GM23338 (cell line): ENCODE measurements at regions not wholly inside any gene's neighbourhood (a gene's known extent, or its start where the extent isn't known, plus 50 kb on each side); places are given as distances from the start of the nearest gene placed in this dataset.

Experiments
- ATAC-seq: fragments of 200-7000 bp; cut with Tn5 transposase; 3 replicates; pipeline ENCODE4 v1.9.1; 2020
- DNase-seq: peaks from one replicate; pipeline ENCODE4 v3.0.0-alpha.2; 2015; ENCODE audit warnings: low spot score
- H2AFZ ChIP-seq: fragments of 200-600 bp; sonication (generic); 2 replicates; pipeline ENCODE4 v1.8.0; 2016; ENCODE audit warnings: antibody characterized with exemption, mild to moderate bottlenecking, moderate library complexity
- H3F3A ChIP-seq: fragments of 200-600 bp; sonication (generic); replicated peaks from 2 replicates; pipeline ENCODE4 v1.8.0; 2017; ENCODE audit warnings: antibody characterized with exemption, mixed run types, low read depth
- H3K27ac ChIP-seq: fragments of 200-600 bp; sonication (generic); 2 replicates; pipeline ENCODE4 v1.6.1; 2016; ENCODE audit warnings: low read depth
- H3K27me3 ChIP-seq: fragments of 200-600 bp; sonication (generic); 2 replicates; pipeline ENCODE4 v1.8.0; 2016; ENCODE audit warnings: mild to moderate bottlenecking, mixed run types, moderate library complexity; ENCODE audit not compliant: insufficient read depth
- H3K36me3 ChIP-seq: fragments of 200-600 bp; sonication (generic); 2 replicates; pipeline ENCODE4 v1.8.0; 2016; ENCODE audit warnings: mild to moderate bottlenecking; ENCODE audit not compliant: insufficient read depth
- H3K4me1 ChIP-seq: fragments of 200-600 bp; sonication (generic); 2 replicates; pipeline ENCODE4 v1.8.0; 2016; ENCODE audit warnings: mild to moderate bottlenecking, moderate library complexity; ENCODE audit not compliant: insufficient read depth
- H3K4me2 ChIP-seq: fragments of 200-600 bp; sonication (generic); 2 replicates; pipeline ENCODE4 v1.7.1; 2017; ENCODE audit warnings: mixed run types
- H3K4me3 ChIP-seq: fragments of 200-600 bp; sonication (generic); 2 replicates; pipeline ENCODE4 v1.6.1; 2016; ENCODE audit warnings: mixed run types
- H3K79me2 ChIP-seq: fragments of 200-600 bp; sonication (generic); replicated peaks from 2 replicates; pipeline ENCODE4 v1.8.0; 2017; ENCODE audit warnings: mild to moderate bottlenecking; ENCODE audit not compliant: insufficient read depth
- H3K9me2 ChIP-seq: fragments of 200-600 bp; sonication (generic); 2 replicates; pipeline ENCODE4 v1.8.0; 2017; ENCODE audit not compliant: insufficient read depth
- H4K20me1 ChIP-seq: fragments of 200-600 bp; sonication (generic); replicated peaks from 2 replicates; pipeline ENCODE4 v1.8.0; 2017; ENCODE audit warnings: mild to moderate bottlenecking; ENCODE audit not compliant: insufficient read depth
- H3K27ac Mint-ChIP-seq: 2 replicates; pipeline ENCODE4 v1.8.0; 2020; ENCODE audit warnings: inconsistent platforms, mild to moderate bottlenecking, moderate library complexity, mixed read lengths
- H3K27me3 Mint-ChIP-seq: 3 replicates; pipeline ENCODE4 v1.8.0; 2022; ENCODE audit warnings: low read depth, mild to moderate bottlenecking, moderate library complexity, mixed read lengths, inconsistent platforms; ENCODE audit not compliant: insufficient read depth, poor library complexity
- H3K36me3 Mint-ChIP-seq: 3 replicates; pipeline ENCODE4 v1.8.0; 2021; ENCODE audit warnings: low read depth, mild to moderate bottlenecking, inconsistent platforms, moderate library complexity, mixed read lengths
- H3K4me1 Mint-ChIP-seq: 3 replicates; pipeline ENCODE4 v1.8.0; 2020; ENCODE audit warnings: mild to moderate bottlenecking, inconsistent platforms, mixed read lengths
- H3K4me3 Mint-ChIP-seq: 3 replicates; pipeline ENCODE4 v1.8.0; 2021; ENCODE audit warnings: moderate library complexity, mild to moderate bottlenecking, inconsistent platforms, mixed read lengths
- H3K9me3 Mint-ChIP-seq: 3 replicates; pipeline ENCODE4 v1.8.0; 2020; ENCODE audit warnings: moderate library complexity, mild to moderate bottlenecking, inconsistent platforms, mixed read lengths
- CREB1 ChIP-seq: fragments of 250-450 bp; sonication (Bioruptor Pico); IDR thresholded peaks from 2 replicates; pipeline ENCODE4 v1.5.0; 2020; ENCODE audit warnings: low read depth, mild to moderate bottlenecking, moderate library complexity
- CTCF ChIP-seq, 2 experiments: fragments of 200-600 bp in 1 of 2; sonication (generic) in 1 of 2; conservative IDR thresholded peaks; 2 replicates each; pipeline versions ENCODE4 v1.5.1 to v1.6.1; 2016 to 2017; ENCODE audit warnings: antibody characterized with exemption in 2 of 2, low read depth in 2 of 2, mild to moderate bottlenecking in 2 of 2, moderate library complexity in 1 of 2
- EZH2 ChIP-seq: fragments of 200-600 bp; sonication (generic); IDR thresholded peaks from one replicate; pipeline ENCODE4 v1.8.0; 2017; ENCODE audit warnings: antibody characterized with exemption, mild to moderate bottlenecking, low read depth; ENCODE audit not compliant: unreplicated experiment
- EZH2phosphoT487 ChIP-seq: fragments of 200-600 bp; sonication (generic); IDR thresholded peaks from one replicate; pipeline ENCODE4 v1.8.1; 2018; ENCODE audit warnings: antibody characterized with exemption; ENCODE audit not compliant: unreplicated experiment
- JUNB ChIP-seq: IDR thresholded peaks from one replicate; pipeline ENCODE4 v1.6.1; 2016; ENCODE audit warnings: antibody characterized with exemption; ENCODE audit not compliant: unreplicated experiment
- NANOG ChIP-seq: IDR thresholded peaks from 2 replicates; pipeline ENCODE4 v1.6.1; 2016; ENCODE audit warnings: antibody characterized with exemption, borderline replicate concordance
- POLR2AphosphoS5 ChIP-seq: IDR thresholded peaks from 2 replicates; pipeline ENCODE4 v1.6.1; 2016; ENCODE audit warnings: antibody characterized with exemption, low read depth
- STAT1 ChIP-seq: IDR thresholded peaks from one replicate; pipeline ENCODE4 v1.6.1; 2016; ENCODE audit warnings: antibody characterized with exemption; ENCODE audit not compliant: unreplicated experiment
- ZNF114 ChIP-seq: fragments of 250-450 bp; sonication (Bioruptor Pico); IDR thresholded peaks from 2 replicates; pipeline ENCODE4 v1.5.0; 2020; ENCODE audit warnings: mild to moderate bottlenecking, moderate library complexity
- TF ChIP-seq, protein P1 (sequence below): IDR thresholded peaks from 2 replicates; pipeline ENCODE4 v1.6.1; 2016; ENCODE audit warnings: antibody characterized with exemption
- TF ChIP-seq, protein P2 (sequence below): IDR thresholded peaks from one replicate; pipeline ENCODE4 v1.6.1; 2018; ENCODE audit warnings: antibody characterized with exemption; ENCODE audit not compliant: unreplicated experiment

DNA sequence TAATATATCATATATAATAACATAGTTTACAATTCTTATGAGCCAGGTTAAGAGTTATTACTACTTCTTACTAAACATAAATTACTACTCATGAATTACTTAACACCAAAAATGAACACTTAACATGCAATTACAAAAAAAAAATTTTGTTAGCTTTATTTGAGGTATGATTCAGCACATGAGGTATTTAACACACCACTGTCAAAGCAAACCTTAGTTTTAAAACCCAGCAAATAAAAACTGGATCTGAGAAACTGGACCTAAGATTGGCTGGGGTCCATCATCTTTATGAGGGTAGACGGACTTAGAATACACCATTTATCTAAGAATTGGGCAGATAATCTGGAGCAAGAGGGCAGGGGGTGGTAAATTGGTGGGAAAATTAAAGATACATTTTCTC is 81.8 kb upstream of the CREB1 start (continued):
- TF ChIP-seq, protein P1, sequence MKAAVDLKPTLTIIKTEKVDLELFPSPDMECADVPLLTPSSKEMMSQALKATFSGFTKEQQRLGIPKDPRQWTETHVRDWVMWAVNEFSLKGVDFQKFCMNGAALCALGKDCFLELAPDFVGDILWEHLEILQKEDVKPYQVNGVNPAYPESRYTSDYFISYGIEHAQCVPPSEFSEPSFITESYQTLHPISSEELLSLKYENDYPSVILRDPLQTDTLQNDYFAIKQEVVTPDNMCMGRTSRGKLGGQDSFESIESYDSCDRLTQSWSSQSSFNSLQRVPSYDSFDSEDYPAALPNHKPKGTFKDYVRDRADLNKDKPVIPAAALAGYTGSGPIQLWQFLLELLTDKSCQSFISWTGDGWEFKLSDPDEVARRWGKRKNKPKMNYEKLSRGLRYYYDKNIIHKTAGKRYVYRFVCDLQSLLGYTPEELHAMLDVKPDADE = no peak
- TF ChIP-seq EZH2 (no peak), NANOG (no peak), EZH2phosphoT487 (no peak), JUNB (no peak), CTCF (conservative IDR thresholded peaks at IDR 0.05; ENCODE audit: low read depth in 2 of 2) (no peak), POLR2AphosphoS5 (no peak)
- TF ChIP-seq, protein P2, sequence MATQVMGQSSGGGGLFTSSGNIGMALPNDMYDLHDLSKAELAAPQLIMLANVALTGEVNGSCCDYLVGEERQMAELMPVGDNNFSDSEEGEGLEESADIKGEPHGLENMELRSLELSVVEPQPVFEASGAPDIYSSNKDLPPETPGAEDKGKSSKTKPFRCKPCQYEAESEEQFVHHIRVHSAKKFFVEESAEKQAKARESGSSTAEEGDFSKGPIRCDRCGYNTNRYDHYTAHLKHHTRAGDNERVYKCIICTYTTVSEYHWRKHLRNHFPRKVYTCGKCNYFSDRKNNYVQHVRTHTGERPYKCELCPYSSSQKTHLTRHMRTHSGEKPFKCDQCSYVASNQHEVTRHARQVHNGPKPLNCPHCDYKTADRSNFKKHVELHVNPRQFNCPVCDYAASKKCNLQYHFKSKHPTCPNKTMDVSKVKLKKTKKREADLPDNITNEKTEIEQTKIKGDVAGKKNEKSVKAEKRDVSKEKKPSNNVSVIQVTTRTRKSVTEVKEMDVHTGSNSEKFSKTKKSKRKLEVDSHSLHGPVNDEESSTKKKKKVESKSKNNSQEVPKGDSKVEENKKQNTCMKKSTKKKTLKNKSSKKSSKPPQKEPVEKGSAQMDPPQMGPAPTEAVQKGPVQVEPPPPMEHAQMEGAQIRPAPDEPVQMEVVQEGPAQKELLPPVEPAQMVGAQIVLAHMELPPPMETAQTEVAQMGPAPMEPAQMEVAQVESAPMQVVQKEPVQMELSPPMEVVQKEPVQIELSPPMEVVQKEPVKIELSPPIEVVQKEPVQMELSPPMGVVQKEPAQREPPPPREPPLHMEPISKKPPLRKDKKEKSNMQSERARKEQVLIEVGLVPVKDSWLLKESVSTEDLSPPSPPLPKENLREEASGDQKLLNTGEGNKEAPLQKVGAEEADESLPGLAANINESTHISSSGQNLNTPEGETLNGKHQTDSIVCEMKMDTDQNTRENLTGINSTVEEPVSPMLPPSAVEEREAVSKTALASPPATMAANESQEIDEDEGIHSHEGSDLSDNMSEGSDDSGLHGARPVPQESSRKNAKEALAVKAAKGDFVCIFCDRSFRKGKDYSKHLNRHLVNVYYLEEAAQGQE = no peak

- Histone ChIP-seq H3K4me1 (peaks cover 46% of the 10 kb centered on the region), H3K36me3 (no peaks in the 10 kb centered on the region), H3K9me2 (no peaks in the 10 kb centered on the region), H3K4me3 (peak overlapping the region; percentile 8), H4K20me1 (no peaks in the 10 kb centered on the region), H2AFZ (no peak overlapping the region), H3K4me2 (peak overlapping the region; percentile 30), H3K79me2 (no peaks in the 10 kb centered on the region), H3K27ac (no peak overlapping the region), H3K27me3 (no peaks in the 10 kb centered on the region), H3F3A (no peaks in the 10 kb centered on the region)
- H3K9me3 Mint-ChIP-seq = peaks cover 10% of the 10 kb centered on the region; the same call in 2 of the 3 replicates
- ATAC-seq = no peak
- peaks cover 7% of the 10 kb centered on the region; the same call in 2 of the 3 replicates for H3K36me3 Mint-ChIP-seq
- peak overlapping the region; percentile 0; the same call in 2 of the 3 replicates for H3K4me3 Mint-ChIP-seq
- DNase-seq = no peak
- H3K4me1 Mint-ChIP-seq = peaks cover 42% of the 10 kb centered on the region
- H3K27ac Mint-ChIP-seq = peak overlapping the region; percentile 18
- no peak for TF ChIP-seq EZH2
- peak; percentile 97 for TF ChIP-seq NANOG
- TF ChIP-seq ZNF114 (CRISPR knock-in tag) = no peak
- TF ChIP-seq CREB1 (CRISPR knock-in tag) = no peak
- no peak for TF ChIP-seq CTCF (conservative IDR thresholded peaks at IDR 0.05; ENCODE audit: low read depth in 2 of 2)
- no peak for TF ChIP-seq POLR2AphosphoS5
- no peak for TF ChIP-seq STAT1
- TF ChIP-seq, protein P2 = no peak
- peaks cover 8% of the 10 kb centered on the region for H3K27me3 Mint-ChIP-seq
Measured at GRCh38 chr2:207449642-207450165, 80.1 kb upstream of the CREB1 start.
